T-cell (primary cell): ENCODE measurements at regions not wholly inside any gene's neighbourhood (a gene's known extent, or its start where the extent isn't known, plus 50 kb on each side); places are given as distances from the start of the nearest gene placed in this dataset.

ENCODE experiments used
- ATAC-seq, 4 experiments: fragments of 200-7000 bp in 3 of 4; fragments of 150-1000 bp in 1 of 4; cut with Tn5 transposase; replicated peaks in 1 of 4; 1 replicate in 3 of 4; 2 replicates in 1 of 4; pipeline ENCODE4 v1.10.0; 2021; ENCODE audit warnings: moderate library complexity in 3 of 4, mild to moderate bottlenecking in 2 of 4, moderate number of reproducible peaks in 1 of 4
- CTCF ChIA-PET, 2 donors: fragments of 300-600 bp; sonication (Branson Sonifier 250); formaldehyde crosslinking; loops; one replicate each; lab custom pipeline; 2022; ENCODE audit warnings: antibody characterized with exemption in 2 of 2; lab: Charles Lee
- POLR2A ChIA-PET, 2 donors: fragments of 300-600 bp; sonication (Branson Sonifier 250); formaldehyde crosslinking; loops; one replicate each; lab custom pipeline; 2022; ENCODE audit warnings: antibody characterized with exemption in 2 of 2; lab: Charles Lee
- DNase-seq, 35 experiments: peaks; one replicate each; pipeline versions ENCODE4 v3.0.0 to v3.0.0-alpha.2; 2013 to 2023
- H3K27ac ChIP-seq: one replicate; pipeline ENCODE4 v1.5.1; 2013; ENCODE audit warnings: low read length
- H3K27me3 ChIP-seq, 2 experiments: replicated peaks in 1 of 2; 1 replicate in 1 of 2; 2 replicates in 1 of 2; pipeline versions ENCODE4 v1.6.1 to v1.7.0; 2013; ENCODE audit warnings: low read length in 1 of 2, mixed read lengths in 1 of 2; ENCODE audit not compliant: control insufficient read depth in 2 of 2, insufficient read depth in 2 of 2; ENCODE audit errors: extremely low read depth in 1 of 2
- H3K36me3 ChIP-seq, 2 donors: 1 replicate in 1 of 2; 2 replicates in 1 of 2; pipeline versions ENCODE4 v1.6.1 to v1.7.0; 2013; ENCODE audit warnings: low read length in 1 of 2; ENCODE audit not compliant: control insufficient read depth in 2 of 2, insufficient read depth in 1 of 2; ENCODE audit errors: extremely low read depth in 1 of 2
- H3K4me1 ChIP-seq, 2 experiments: 1 replicate in 1 of 2; 2 replicates in 1 of 2; pipeline versions ENCODE4 v1.6.1 to v1.7.0; 2013; ENCODE audit warnings: low read length in 2 of 2, mixed read lengths in 1 of 2; ENCODE audit not compliant: insufficient read depth in 2 of 2, control insufficient read depth in 1 of 2; ENCODE audit errors: extremely low read depth in 1 of 2
- H3K4me3 ChIP-seq, 2 donors: 1 replicate in 1 of 2; 2 replicates in 1 of 2; pipeline versions ENCODE4 v1.5.1 to v1.7.0; 2013; ENCODE audit warnings: mild to moderate bottlenecking in 2 of 2, low read length in 1 of 2, moderate library complexity in 1 of 2; ENCODE audit not compliant: control insufficient read depth in 1 of 2; ENCODE audit errors: extremely low read depth in 1 of 2
- H3K9me3 ChIP-seq: 2 replicates; pipeline ENCODE4 v1.7.0; 2013
- H3K27ac Mint-ChIP-seq, 2 donors: one replicate each; pipeline ENCODE4 v1.8.0; 2020 to 2021; ENCODE audit warnings: mild to moderate bottlenecking in 2 of 2, mixed read lengths in 2 of 2
- H3K27me3 Mint-ChIP-seq, 2 donors: one replicate each; pipeline ENCODE4 v1.8.0; 2021 to 2022; ENCODE audit warnings: mixed read lengths in 2 of 2
- H3K36me3 Mint-ChIP-seq: one replicate; pipeline ENCODE4 v1.8.0; 2021; ENCODE audit warnings: mixed read lengths
- H3K4me1 Mint-ChIP-seq, 3 donors: one replicate each; pipeline ENCODE4 v1.8.0; 2020 to 2022; ENCODE audit warnings: mixed read lengths in 3 of 3, mild to moderate bottlenecking in 1 of 3
- H3K4me3 Mint-ChIP-seq, 3 donors: one replicate each; pipeline ENCODE4 v1.8.0; 2020 to 2022; ENCODE audit warnings: mild to moderate bottlenecking in 3 of 3, mixed read lengths in 3 of 3, moderate library complexity in 3 of 3
- H3K9me3 Mint-ChIP-seq, 3 donors: one replicate each; pipeline ENCODE4 v1.8.0; 2020 to 2022; ENCODE audit warnings: mixed read lengths in 3 of 3
- WGBS: methylation state at CpG from one replicate; pipeline ENCODE4 v1.1.5; 2013; ENCODE audit warnings: missing lambda C conversion rate; ENCODE audit not compliant: insufficient coverage; 5-methylcytosine and 5-hydroxymethylcytosine counted together

DNA sequence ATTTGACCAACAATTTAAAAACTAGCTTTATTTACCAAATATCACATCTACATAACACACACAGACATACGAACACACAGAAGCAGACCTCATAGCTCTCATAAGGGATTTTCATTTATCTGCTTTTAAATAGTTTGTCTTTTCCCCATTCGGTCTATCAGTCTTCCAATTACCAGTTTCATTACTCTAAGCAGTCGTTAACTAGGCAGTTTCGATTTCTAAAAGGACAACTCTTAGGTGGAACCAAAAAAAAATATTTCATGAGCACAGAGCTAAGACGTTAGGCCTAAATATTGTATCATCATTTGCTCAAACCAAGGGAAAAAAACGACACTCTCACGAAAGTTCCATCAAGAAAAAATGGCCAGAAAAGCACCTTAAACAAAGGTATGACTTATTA lies 228.4 kb downstream of the SPANXN1 start:
- WGBS = 50% methylated on average over 2 of the region's 7 CpGs
- Mint-ChIP-seq H3K27ac (no peak overlapping the region), H3K4me3 (no peak overlapping the region), H3K9me3 (peaks cover 0 to 3% (median 0%) of the 10 kb centered on the region in 3 donors), H3K27me3 (no peaks in the 10 kb centered on the region), H3K36me3 (no peaks in the 10 kb centered on the region), H3K4me1 (no peaks in the 10 kb centered on the region)
- ATAC-seq = no peak
- H3K27me3 ChIP-seq = no peaks in the 10 kb centered on the region
- no peaks in the 10 kb centered on the region for H3K36me3 ChIP-seq
- DNase-seq = no peak
- no peaks in the 10 kb centered on the region for H3K9me3 ChIP-seq
- no peak overlapping the region for H3K27ac ChIP-seq
- H3K4me3 ChIP-seq = no peak overlapping the region
- H3K4me1 ChIP-seq = no peaks in the 10 kb centered on the region
- ChIA-PET CTCF (no interaction called here), POLR2A (interaction anchor here in 1 of 2 donors (0.8 kb wide), 1 partner anchor 20 kb away, joined by 3 read pairs; no protein-coding TSS in a partner anchor)

DNA sequence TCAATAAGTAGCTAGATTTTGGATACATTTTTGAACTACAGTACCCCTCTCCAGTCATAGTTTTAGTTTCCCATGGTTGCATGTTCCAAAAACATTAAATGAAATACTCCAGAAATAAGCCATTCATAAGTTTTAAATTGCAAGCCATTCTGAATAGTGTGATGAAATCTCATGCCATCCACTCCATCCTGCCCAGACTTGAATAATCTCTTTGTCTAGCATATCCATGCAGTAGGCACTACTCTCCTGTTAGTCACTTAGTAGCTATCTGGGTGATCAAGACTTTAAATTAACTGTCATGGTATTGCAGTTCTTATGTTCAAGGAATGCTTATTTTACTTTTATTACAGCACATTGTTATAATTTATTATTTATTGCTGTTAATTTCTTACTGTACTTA lies 237.4 kb downstream of the SPANXN1 start:
- ChIA-PET POLR2A (no interaction called here), CTCF (no interaction called here)
- Mint-ChIP-seq H3K27ac (no peak overlapping the region), H3K36me3 (no peaks in the 10 kb centered on the region), H3K9me3 (peaks cover 0 to 7% (median 0%) of the 10 kb centered on the region in 3 donors), H3K4me1 (no peaks in the 10 kb centered on the region), H3K27me3 (peaks cover 0 to 8% of the 10 kb centered on the region in 2 donors), H3K4me3 (no peak overlapping the region)
- no peak for DNase-seq
- Histone ChIP-seq H3K4me1 (no peaks in the 10 kb centered on the region), H3K27ac (no peak overlapping the region), H3K36me3 (no peaks in the 10 kb centered on the region), H3K9me3 (no peaks in the 10 kb centered on the region), H3K4me3 (no peak overlapping the region), H3K27me3 (no peaks in the 10 kb centered on the region)
- no peak for ATAC-seq

DNA sequence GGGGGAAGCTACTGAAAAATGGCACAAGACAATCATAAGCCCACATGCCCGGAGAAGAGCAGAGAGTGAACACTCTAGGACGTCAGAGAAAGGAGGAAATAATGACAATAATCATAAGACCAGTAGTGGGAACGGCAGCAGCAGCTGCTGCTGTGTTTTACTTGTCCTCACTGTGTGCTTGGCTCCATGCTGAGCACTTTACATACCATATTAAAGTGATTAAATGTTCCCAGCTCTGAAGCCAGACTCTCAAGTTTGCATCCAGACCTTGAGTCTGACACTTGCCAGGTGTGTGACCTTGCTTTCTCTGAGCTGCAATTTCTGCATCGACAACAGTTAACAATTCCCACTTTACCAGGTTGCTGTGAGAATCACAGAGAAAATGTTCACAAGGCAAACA lies 255.4 kb downstream of the SPANXN1 start:
- H3K9me3 ChIP-seq = no peaks in the 10 kb centered on the region
- POLR2A ChIA-PET = no interaction called here
- no peak overlapping the region for H3K4me3 ChIP-seq
- ATAC-seq = no peak
- no peaks in the 10 kb centered on the region for H3K27me3 ChIP-seq
- peaks cover 0 to 6% (median 5%) of the 10 kb centered on the region in 3 donors for H3K9me3 Mint-ChIP-seq
- CTCF ChIA-PET = no interaction called here
- no peaks in the 10 kb centered on the region for H3K4me1 Mint-ChIP-seq
- no peak for DNase-seq
- H3K36me3 Mint-ChIP-seq = no peaks in the 10 kb centered on the region
- H3K4me3 Mint-ChIP-seq = no peak overlapping the region
- H3K36me3 ChIP-seq = no peaks in the 10 kb centered on the region
- no peak overlapping the region for H3K27ac Mint-ChIP-seq
- WGBS = 20% methylated on average over 1 of the region's 4 CpGs
- no peak overlapping the region for H3K27ac ChIP-seq
- no peaks in the 10 kb centered on the region for H3K4me1 ChIP-seq
- peaks cover 0 to 7% of the 10 kb centered on the region in 2 donors for H3K27me3 Mint-ChIP-seq

DNA sequence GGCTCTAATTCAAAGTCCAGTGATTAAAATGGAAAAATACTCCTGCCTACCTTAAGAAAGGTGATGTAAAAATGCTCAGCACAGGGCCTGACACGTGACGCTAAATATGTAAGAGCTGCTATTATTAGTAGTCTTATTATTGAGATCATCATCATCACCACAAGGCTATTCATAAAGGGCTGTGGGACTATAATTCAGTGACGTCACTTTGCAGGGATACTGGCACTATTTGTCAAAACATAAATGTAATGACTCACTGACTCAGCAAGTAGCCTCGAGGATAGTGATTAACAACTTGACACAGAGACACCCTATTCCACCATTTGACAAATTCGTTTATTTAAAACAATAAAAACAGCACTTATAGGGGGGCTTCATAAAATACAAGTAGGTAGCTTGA lies 258.9 kb downstream of the SPANXN1 start:
- no peak for DNase-seq
- Mint-ChIP-seq H3K27me3 (peaks cover 0 to 7% of the 10 kb centered on the region in 2 donors), H3K4me3 (no peak overlapping the region), H3K27ac (no peak overlapping the region), H3K36me3 (no peaks in the 10 kb centered on the region), H3K4me1 (no peaks in the 10 kb centered on the region), H3K9me3 (peaks cover 3 to 8% (median 7%) of the 10 kb centered on the region in 3 donors)
- no peaks in the 10 kb centered on the region for H3K4me1 ChIP-seq
- ChIA-PET POLR2A (no interaction called here), CTCF (no interaction called here)
- no peaks in the 10 kb centered on the region for H3K36me3 ChIP-seq
- no CpG with 5 or more reads among the region's 5 CpGs for WGBS
- H3K9me3 ChIP-seq = no peaks in the 10 kb centered on the region
- no peak for ATAC-seq
- H3K27me3 ChIP-seq = no peaks in the 10 kb centered on the region
- no peak overlapping the region for H3K4me3 ChIP-seq
- no peak overlapping the region for H3K27ac ChIP-seq

DNA sequence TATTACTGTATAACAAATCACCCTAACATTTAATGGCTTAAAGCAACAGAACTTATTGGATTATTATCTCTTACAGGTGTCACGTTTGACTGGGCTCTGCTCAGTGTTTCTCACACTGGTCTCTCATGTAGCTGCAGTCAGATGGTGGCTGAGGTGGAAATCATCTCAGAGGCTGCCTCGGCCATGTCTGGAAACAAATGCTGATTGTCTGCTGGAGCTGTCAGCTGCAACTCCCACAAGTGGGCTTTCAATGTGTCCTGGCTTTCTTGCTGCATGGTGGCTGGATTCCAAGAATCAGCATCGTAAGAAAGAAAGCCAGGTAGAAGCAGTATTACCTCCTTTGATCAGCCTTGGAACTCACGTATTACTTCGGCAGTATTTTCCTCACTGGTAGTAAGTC lies 277.6 kb downstream of the SPANXN1 start:
- Histone ChIP-seq H3K27ac (no peak overlapping the region), H3K4me1 (no peaks in the 10 kb centered on the region), H3K9me3 (no peaks in the 10 kb centered on the region), H3K4me3 (no peak overlapping the region), H3K36me3 (no peaks in the 10 kb centered on the region), H3K27me3 (no peaks in the 10 kb centered on the region)
- ATAC-seq (no peak), DNase-seq (no peak)
- peaks cover 0 to 4% of the 10 kb centered on the region in 2 donors for H3K27me3 Mint-ChIP-seq
- H3K4me1 Mint-ChIP-seq = no peaks in the 10 kb centered on the region
- ChIA-PET CTCF (no interaction called here), POLR2A (no interaction called here)
- H3K36me3 Mint-ChIP-seq = no peaks in the 10 kb centered on the region
- no peak overlapping the region for H3K4me3 Mint-ChIP-seq
- no peak overlapping the region for H3K27ac Mint-ChIP-seq
- 100% methylated on average over 1 of the region's 5 CpGs for WGBS
- H3K9me3 Mint-ChIP-seq = no peaks in the 10 kb centered on the region

DNA sequence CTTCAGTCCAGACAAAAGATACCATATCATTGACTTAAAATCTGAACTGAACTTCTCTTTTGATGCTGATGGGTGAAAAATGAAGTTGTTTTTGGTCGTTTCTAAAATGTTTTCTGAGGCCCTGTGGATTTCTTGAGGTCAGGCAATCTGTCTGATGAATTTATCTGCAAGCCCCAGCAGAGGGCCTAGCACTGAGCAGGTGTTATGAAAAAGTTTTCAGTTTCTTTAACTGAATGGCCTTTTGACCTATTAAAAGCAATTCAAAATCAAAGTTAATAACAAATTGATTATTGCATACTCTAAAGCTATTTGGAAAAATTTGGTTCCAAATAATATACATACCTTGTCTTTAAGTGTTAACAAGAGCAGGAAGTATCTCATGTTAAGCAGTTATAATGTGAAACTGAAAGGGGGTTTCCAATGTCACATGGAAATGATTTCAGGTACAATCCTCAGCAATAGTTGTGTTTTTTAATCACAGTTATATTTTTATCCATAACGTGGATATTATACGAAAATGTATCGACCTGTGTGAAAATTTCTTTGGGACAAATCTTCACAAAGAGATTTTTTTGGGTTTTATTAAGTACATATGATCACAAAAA lies 285.0 kb downstream of the SPANXN1 start:
- ChIA-PET POLR2A (no interaction called here), CTCF (no interaction called here)
- DNase-seq = no peak
- Mint-ChIP-seq H3K4me3 (no peak overlapping the region), H3K27ac (no peak overlapping the region), H3K36me3 (no peaks in the 10 kb centered on the region), H3K9me3 (no peaks in the 10 kb centered on the region), H3K27me3 (peaks cover 0 to 3% of the 10 kb centered on the region in 2 donors), H3K4me1 (no peaks in the 10 kb centered on the region)
- no CpG with 5 or more reads among the region's 4 CpGs for WGBS
- Histone ChIP-seq H3K27ac (no peak overlapping the region), H3K4me1 (no peaks in the 10 kb centered on the region), H3K36me3 (no peaks in the 10 kb centered on the region), H3K27me3 (no peaks in the 10 kb centered on the region), H3K4me3 (no peak overlapping the region), H3K9me3 (no peaks in the 10 kb centered on the region)
- no peak for ATAC-seq

DNA sequence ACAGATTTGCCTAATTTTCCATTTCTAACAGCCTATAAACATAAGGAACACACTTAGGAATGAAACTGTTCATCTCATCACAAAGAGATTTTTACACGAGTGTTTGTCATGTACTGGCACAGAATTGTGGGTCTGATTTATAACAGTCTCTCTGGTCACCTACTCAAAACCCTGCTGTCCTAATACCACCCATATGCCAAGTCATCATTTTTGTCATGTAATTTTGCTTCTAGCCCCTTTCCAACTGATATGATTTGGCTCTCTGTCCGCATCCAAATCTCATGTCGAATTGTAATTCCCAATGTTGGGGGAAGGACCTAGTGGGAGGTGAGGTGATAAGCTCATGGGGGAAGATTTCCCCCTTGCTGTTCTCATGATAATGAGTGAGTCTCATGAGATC lies 284.1 kb upstream of the SLITRK2 start:
- ChIA-PET CTCF (no interaction called here), POLR2A (no interaction called here)
- DNase-seq = no peak
- Histone ChIP-seq H3K27me3 (no peaks in the 10 kb centered on the region), H3K4me3 (no peak overlapping the region), H3K9me3 (no peaks in the 10 kb centered on the region), H3K4me1 (no peaks in the 10 kb centered on the region), H3K36me3 (no peaks in the 10 kb centered on the region), H3K27ac (no peak overlapping the region)
- Mint-ChIP-seq H3K4me3 (no peak overlapping the region), H3K27me3 (peaks cover 0 to 6% of the 10 kb centered on the region in 2 donors), H3K4me1 (no peaks in the 10 kb centered on the region), H3K9me3 (no peaks in the 10 kb centered on the region), H3K27ac (no peak overlapping the region), H3K36me3 (no peaks in the 10 kb centered on the region)
- no peak for ATAC-seq
- WGBS = no CpG with 5 or more reads among the region's 3 CpGs
